GM12864 (cell line): ENCODE measurements at regions not wholly inside any gene's neighbourhood (a gene's known extent, or its start where the extent isn't known, plus 50 kb on each side); places are given as distances from the start of the nearest gene placed in this dataset.

Experiments
- DNase-seq: peaks from one replicate; pipeline ENCODE4 v3.0.0-alpha.2; 2011; ENCODE audit warnings: low read depth
- H3K4me3 ChIP-seq: 2 replicates; pipeline ENCODE4 v1.5.1; 2011; ENCODE audit warnings: mild to moderate bottlenecking, low read depth, low read length, control low read depth
- CTCF ChIP-seq: IDR thresholded peaks from 2 replicates; pipeline ENCODE4 v1.5.1; 2011; ENCODE audit warnings: low read depth, mild to moderate bottlenecking, moderate library complexity, low read length, control low read depth, inconsistent platforms; ENCODE audit errors: missing control alignments

- TF ChIP-seq CTCF, result no peak
- no peak overlapping the region for H3K4me3 ChIP-seq
- DNase-seq, result no peak
Measured at GRCh38 chr2:120802867-120803484, 67.3 kb downstream of the GLI2 start.

GRCh38 chr2:120803764-120804335 is 68.2 kb downstream of the GLI2 start:
- peak; percentile 4 for DNase-seq
- H3K4me3 ChIP-seq, result no peak overlapping the region
- TF ChIP-seq CTCF, result no peak

GRCh38 chr2:120804459-120804858 is 68.8 kb downstream of the GLI2 start:
- no peak overlapping the region for H3K4me3 ChIP-seq
- DNase-seq, result no peak
- TF ChIP-seq CTCF, result no peak

- DNase-seq, result no peak
Measured at GRCh38 chr2:120805011-120805410, 69.3 kb downstream of the GLI2 start.

GRCh38 chr2:120805602-120806001 is 69.9 kb downstream of the GLI2 start:
- TF ChIP-seq CTCF, result no peak
- no peak for DNase-seq
- H3K4me3 ChIP-seq, result no peak overlapping the region

More at GRCh38 chr2:120805011-120805410, 69.3 kb downstream of the GLI2 start:
- no peak for TF ChIP-seq CTCF
- no peak overlapping the region for H3K4me3 ChIP-seq

- DNase-seq, result no peak
- TF ChIP-seq CTCF, result no peak
- no peak overlapping the region for H3K4me3 ChIP-seq
Measured at GRCh38 chr2:120807751-120808150, 72.1 kb downstream of the GLI2 start.

GRCh38 chr2:120809151-120809550 is 73.5 kb downstream of the GLI2 start:
- no peak overlapping the region for H3K4me3 ChIP-seq
- TF ChIP-seq CTCF, result no peak
- DNase-seq, result no peak
